ENCODE measurements at regions not wholly inside any gene's neighbourhood (a gene's known extent, or its start where the extent isn't known, plus 50 kb on each side); places are given as distances from the start of the nearest gene placed in this dataset.
"Not testable (repeated sequence)": the region's sequence is repeated elsewhere in the genome, so short reads cannot be mapped to it uniquely, and the experiment has no call there.

DNA sequence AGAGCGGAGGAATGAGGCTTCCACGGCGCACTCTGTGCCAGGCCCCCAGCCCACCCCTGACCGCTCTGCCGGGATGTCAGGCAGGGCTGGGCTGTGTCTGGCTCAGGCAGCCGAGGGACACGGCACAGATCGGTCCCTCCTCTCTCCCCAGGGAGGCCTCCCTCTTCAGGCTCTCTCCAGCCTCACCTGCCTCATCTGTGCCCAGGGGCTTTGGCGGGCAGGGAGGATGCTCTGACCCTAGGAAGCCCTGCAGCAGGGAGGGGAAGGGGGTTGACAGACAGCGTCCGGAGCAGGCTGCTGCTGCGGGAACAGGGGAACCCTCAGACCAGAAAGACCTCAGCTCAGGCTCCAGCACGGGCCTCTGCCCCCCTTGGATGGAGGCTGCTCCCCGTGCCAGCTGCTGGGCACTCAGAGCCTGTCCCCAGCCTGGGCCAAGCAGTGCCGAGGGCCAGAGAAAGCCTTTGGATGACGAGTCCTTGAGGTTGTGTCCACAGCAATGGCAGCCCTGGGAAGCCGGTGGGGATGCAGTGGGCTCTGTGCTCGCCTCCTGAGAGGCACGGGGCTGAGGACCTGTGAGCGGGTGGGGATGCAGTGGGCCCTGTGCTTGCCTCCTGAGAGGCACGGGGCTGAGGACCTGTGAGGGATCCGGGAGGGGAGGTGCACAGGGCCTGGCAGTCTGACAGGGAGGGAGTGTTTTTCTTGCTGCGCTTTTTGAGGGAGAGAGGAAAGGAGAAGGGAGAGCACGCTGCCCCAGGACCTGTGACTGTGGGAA lies 66.9 kb downstream of the FOXL3 start:
- no peak for DNase-seq (ENCODE audit: low read depth)

- DNase-seq (ENCODE audit: low read depth) = no peak
These were observed 67.7 kb downstream of the FOXL3 start for GRCh38 chr7:357531-358209.

- DNase-seq (ENCODE audit: low read depth) = no peak
These were observed 68.4 kb downstream of the FOXL3 start for GRCh38 chr7:358352-358751.

DNA sequence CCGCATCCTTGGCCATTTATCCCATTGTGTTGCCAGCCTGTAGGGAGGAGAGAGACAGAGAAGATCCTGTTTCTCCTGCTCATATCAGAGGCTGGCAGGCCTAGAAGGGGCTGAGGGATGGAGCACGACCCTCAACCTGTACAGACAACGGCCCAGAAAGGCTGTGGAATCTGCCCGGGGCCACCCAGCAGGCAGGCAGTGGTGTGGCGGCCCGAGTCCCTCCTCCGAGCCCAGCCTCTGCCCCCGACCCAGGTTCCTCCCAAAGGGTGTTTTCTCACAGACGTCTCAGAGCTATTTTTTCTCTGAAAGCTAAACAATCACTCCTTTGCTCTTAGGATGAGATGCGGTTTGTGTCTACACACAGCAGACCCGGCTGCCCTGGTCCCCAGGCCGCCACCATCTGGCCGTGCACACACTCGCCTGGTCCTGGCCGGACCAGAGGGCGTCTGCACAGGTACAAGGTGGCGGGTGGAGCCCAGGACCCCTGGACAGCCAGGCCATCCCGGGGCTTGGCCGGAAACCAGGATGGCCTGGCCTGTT lies 69.3 kb downstream of the FOXL3 start:
- DNase-seq (ENCODE audit: low read depth) = no peak

GRCh38 chr7:359766-360361 lies 69.9 kb downstream of the FOXL3 start:
- DNase-seq (ENCODE audit: low read depth) = no peak

GRCh38 chr7:360454-361100 lies 70.6 kb downstream of the FOXL3 start:
- DNase-seq (ENCODE audit: low read depth) = no peak

GRCh38 chr7:361182-361581 lies 71.2 kb downstream of the FOXL3 start:
- DNase-seq (ENCODE audit: low read depth) = not testable (repeated sequence)

GRCh38 chr7:361680-362401 lies 71.9 kb downstream of the FOXL3 start:
- DNase-seq (ENCODE audit: low read depth) = no peak

GRCh38 chr7:362402-363096 lies 72.6 kb downstream of the FOXL3 start:
- DNase-seq (ENCODE audit: low read depth) = no peak

- no peak for DNase-seq (ENCODE audit: low read depth)
These were observed 73.7 kb downstream of the FOXL3 start for GRCh38 chr7:363626-364025.

DNA sequence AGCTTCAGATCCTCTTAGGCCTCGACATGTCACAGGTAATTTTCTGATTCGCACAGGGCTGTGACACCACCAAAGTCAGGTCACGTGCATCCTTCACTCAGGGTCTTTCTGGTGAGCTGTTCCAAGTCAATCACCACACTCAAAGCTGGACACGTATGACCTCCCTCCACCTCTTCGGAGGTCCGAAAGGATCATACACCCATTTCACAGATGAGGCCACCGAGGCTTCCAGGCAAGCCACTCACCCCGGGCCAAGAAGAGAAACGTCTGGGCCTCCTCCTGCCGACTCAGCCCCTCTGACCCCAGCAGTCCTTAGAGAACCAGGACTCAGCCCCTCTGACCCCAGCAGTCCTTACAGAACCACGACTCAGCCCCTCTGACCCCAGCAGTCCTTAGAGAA lies 74.6 kb downstream of the FOXL3 start:
- DNase-seq (ENCODE audit: low read depth) = no peak

DNA sequence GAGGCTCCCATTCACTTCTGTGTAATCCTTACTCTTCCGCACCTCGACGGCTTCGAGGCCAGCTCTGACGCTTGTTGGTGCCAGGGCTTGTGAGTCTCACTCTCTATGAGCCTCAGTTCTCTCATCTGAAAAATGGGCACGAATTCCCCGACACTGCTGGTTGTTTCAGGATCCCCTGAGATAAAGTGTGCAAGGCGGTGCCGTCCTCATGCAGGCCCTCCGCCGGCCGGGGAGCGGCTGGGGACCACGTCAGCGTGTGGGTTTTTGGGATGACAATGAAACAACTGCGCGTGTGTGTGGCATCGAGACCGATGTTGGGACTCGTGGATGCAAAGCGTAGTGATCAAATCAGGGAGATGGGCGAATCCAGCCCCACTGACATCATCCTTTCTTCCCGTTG lies 75.6 kb downstream of the FOXL3 start:
- DNase-seq (ENCODE audit: low read depth) = no peak

DNA sequence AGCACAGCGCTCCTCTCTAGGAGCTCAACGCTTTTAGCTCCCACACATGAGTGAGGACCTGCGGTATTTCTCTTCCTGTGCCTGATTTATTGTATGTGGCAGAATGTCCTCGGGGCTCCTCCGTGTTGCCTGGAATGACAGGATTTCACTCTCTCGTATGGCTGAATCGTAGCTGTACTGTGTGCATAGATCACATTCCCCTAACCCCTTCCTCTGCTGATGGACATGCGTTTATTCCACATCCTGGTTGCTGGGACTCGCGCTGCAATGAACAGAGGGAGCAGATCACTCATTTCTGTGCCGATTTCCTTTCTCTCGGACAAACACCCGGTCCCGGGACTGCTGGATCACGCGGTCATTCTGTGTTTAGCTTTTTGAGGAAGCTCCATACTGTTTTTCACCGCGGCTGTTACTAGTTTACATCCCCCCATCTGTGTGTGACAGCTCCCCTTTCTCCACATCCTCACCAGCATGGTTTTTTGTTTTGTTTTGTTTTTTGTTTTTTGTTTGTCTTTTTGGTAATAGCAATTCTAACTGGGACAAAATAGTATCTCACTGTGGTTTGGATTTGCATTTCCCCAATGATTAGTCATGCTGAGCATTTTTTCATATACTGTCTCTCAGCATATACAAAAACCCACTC lies 76.3 kb downstream of the FOXL3 start:
- DNase-seq (ENCODE audit: low read depth) = no peak

DNA sequence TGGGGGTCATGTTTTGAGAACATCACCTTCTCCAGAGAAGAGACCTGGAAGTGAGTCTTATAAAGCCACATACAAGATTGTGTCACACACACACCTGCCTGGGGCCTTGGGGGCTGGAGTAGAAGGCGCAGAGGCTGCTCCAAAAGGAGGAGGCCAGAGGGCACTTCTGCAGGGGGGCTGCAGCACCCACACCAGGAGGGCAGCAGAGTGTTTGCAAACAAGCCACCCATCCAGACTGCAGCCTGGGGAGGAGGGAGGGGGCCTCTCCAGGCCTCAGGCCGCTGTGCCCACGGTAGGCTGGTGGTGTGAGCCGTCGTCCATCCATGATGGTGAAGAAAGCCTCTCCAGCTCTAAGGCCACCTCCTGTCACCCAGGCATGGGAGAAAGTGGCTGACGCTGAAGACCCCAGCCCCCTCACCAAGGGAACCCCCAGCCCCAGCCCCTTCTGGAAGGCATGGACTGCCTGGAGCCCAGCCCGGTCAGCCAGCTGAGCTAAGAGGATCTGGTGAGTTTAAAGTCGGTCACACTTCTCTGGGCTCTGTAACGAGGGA lies 77.5 kb downstream of the FOXL3 start:
- DNase-seq (ENCODE audit: low read depth) = no peak

DNA sequence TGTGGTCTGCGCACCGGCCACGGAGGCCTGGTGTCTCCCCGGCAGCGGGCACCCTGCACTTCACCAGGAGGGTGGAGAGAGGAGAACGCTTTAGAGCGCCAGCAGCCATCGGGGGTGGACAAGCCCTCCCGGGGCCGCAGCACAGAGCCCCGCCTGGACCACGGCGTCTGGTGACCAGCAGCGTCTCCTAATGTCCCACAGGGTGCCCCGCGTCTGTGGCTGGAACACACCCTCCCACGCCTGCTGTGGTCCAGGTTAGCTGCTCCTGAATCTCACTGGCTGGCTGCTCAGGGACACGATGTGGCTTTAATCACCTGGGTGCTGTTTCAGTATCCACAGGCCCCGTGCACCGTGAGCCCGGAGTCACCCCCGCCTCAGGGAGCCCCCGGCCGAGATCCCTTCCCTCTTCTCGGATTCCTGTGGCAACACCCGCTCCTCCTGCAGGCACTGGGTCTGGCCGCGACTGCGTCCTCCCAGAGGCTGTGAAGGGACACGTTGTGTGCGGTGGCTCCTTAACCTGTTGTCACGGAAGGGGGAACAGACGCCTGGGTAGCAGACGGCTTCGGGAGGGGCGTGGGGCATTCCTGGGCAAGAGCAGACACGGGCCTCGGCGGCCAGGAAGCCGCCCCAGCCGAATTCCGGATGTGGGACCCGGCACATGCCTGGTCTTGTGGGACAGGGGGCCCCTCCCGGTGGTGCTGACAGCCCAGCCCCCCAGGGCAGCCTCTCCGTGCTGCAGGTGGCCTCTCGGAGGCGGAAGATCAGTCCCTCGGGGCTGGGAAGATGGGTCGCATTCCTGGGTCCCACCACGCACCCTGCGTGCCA lies 78.9 kb downstream of the FOXL3 start:
- DNase-seq (ENCODE audit: low read depth) = no peak

GRCh38 chr7:369476-370258 lies 79.7 kb downstream of the FOXL3 start:
- DNase-seq (ENCODE audit: low read depth) = no peak

- DNase-seq (ENCODE audit: low read depth) = no peak
These were observed 80.3 kb downstream of the FOXL3 start for GRCh38 chr7:370259-370625.

DNA sequence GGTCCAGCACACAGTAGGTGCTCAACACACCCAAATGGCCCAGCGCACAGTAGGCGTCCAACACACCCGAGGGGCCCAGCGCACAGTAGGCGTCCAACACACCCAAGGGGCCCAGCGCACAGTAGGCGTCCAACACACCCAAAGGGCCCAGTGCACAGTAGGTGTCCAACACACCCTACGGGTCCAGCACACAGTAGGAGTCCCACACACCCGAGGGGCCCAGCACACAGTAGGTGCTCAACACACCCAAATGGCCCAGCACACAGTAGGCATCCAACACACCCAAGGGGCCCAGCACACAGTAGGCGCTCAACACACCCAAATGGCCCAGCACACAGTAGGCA lies 80.8 kb downstream of the FOXL3 start:
- DNase-seq (ENCODE audit: low read depth) = no peak
